H9 (cell line): ENCODE measurements at regions not wholly inside any gene's neighbourhood (a gene's known extent, or its start where the extent isn't known, plus 50 kb on each side); places are given as distances from the start of the nearest gene placed in this dataset.
A peak's percentile ranks its signal among the peaks of the same experiment; 100 is the strongest.

ENCODE experiments used
- DNase-seq: peaks from one replicate; pipeline ENCODE4 v3.0.0-alpha.2; 2017
- H2AFZ ChIP-seq: one replicate; pipeline ENCODE4 v1.6.1; 2013; ENCODE audit warnings: mild to moderate bottlenecking, low read length, control low read depth, moderate library complexity
- H2AK5ac ChIP-seq: 2 replicates; pipeline ENCODE4 v1.6.1; 2013; ENCODE audit warnings: low read length, control low read depth, mixed read lengths; ENCODE audit not compliant: insufficient read length
- H2BK120ac ChIP-seq: one replicate; pipeline ENCODE4 v1.6.1; 2013; ENCODE audit warnings: low read depth, mild to moderate bottlenecking, low read length, control low read depth, inconsistent platforms; ENCODE audit not compliant: poor library complexity, severe bottlenecking
- H2BK12ac ChIP-seq: 2 replicates; pipeline ENCODE4 v1.6.1; 2013; ENCODE audit warnings: low read length, control low read depth, mixed read lengths, low read depth; ENCODE audit not compliant: insufficient read length
- H2BK15ac ChIP-seq: 2 replicates; pipeline ENCODE4 v1.6.1; 2013; ENCODE audit warnings: low read depth, low read length, control low read depth
- H2BK20ac ChIP-seq: one replicate; pipeline ENCODE4 v1.6.1; 2013; ENCODE audit warnings: low read depth, mild to moderate bottlenecking, low read length, control low read depth, inconsistent platforms; ENCODE audit not compliant: poor library complexity, severe bottlenecking
- H2BK5ac ChIP-seq: 2 replicates; pipeline ENCODE4 v1.6.1; 2013; ENCODE audit warnings: low read length, control low read depth, mixed read lengths; ENCODE audit not compliant: insufficient read length
- H3K14ac ChIP-seq: 2 replicates; pipeline ENCODE4 v1.6.1; 2013; ENCODE audit warnings: low read length, control low read depth; ENCODE audit not compliant: insufficient read depth
- H3K18ac ChIP-seq: 2 replicates; pipeline ENCODE4 v1.6.1; 2013; ENCODE audit warnings: low read depth, mild to moderate bottlenecking, mixed read lengths, low read length, control low read depth; ENCODE audit not compliant: insufficient read length
- H3K23ac ChIP-seq: 2 replicates; pipeline ENCODE4 v1.6.1; 2013; ENCODE audit warnings: low read length, control low read depth, mixed read lengths, low read depth; ENCODE audit not compliant: insufficient read length
- H3K23me2 ChIP-seq: 2 replicates; pipeline ENCODE4 v1.6.1; 2013; ENCODE audit warnings: low read depth, mild to moderate bottlenecking, mixed read lengths, low read length, control low read depth; ENCODE audit not compliant: insufficient read length, poor library complexity, severe bottlenecking
- H3K27ac ChIP-seq: 2 replicates; pipeline ENCODE4 v1.5.1; 2013; ENCODE audit warnings: low read length, control low read depth, mixed read lengths, low read depth; ENCODE audit not compliant: insufficient read length
- H3K27me3 ChIP-seq: 2 replicates; pipeline ENCODE4 v1.6.1; 2013; ENCODE audit warnings: low read length, control low read depth, inconsistent platforms; ENCODE audit not compliant: insufficient read depth
- H3K4ac ChIP-seq: 2 replicates; pipeline ENCODE4 v1.6.1; 2013; ENCODE audit warnings: low read depth, mild to moderate bottlenecking, control low read depth, inconsistent platforms, low read length, moderate library complexity
- H3K4me1 ChIP-seq: 2 replicates; pipeline ENCODE4 v1.6.1; 2013; ENCODE audit warnings: low read length, control low read depth, inconsistent platforms; ENCODE audit not compliant: insufficient read depth
- H3K4me2 ChIP-seq: 2 replicates; pipeline ENCODE4 v1.6.1; 2013; ENCODE audit warnings: low read length, control low read depth, mixed read lengths; ENCODE audit not compliant: insufficient read length, insufficient read depth
- H3K56ac ChIP-seq: 2 replicates; pipeline ENCODE4 v1.6.1; 2013; ENCODE audit warnings: low read depth, mild to moderate bottlenecking, mixed read lengths, low read length, control low read depth; ENCODE audit not compliant: insufficient read length
- H3K79me1 ChIP-seq: 2 replicates; pipeline ENCODE4 v1.6.1; 2013; ENCODE audit warnings: low read depth, mild to moderate bottlenecking, moderate library complexity, low read length, control low read depth, inconsistent platforms; ENCODE audit not compliant: insufficient read depth, poor library complexity, severe bottlenecking
- H3K79me2 ChIP-seq: 2 replicates; pipeline ENCODE4 v1.6.1; 2013; ENCODE audit warnings: low read length, control low read depth, inconsistent platforms; ENCODE audit not compliant: insufficient read depth
- H3K9ac ChIP-seq: 2 replicates; pipeline ENCODE4 v1.6.1; 2013; ENCODE audit warnings: low read length, control low read depth, mixed read lengths; ENCODE audit not compliant: insufficient read length; ENCODE audit errors: extremely low read depth
- H3K9me3 ChIP-seq: one replicate; pipeline ENCODE4 v1.6.1; 2013; ENCODE audit warnings: low read depth, low read length, inconsistent platforms; ENCODE audit not compliant: control insufficient read depth
- H3T11ph ChIP-seq: one replicate; pipeline ENCODE4 v1.6.1; 2013; ENCODE audit warnings: mild to moderate bottlenecking, low read length, control low read depth, inconsistent platforms
- H4K20me1 ChIP-seq: one replicate; pipeline ENCODE4 v1.6.1; 2013; ENCODE audit not compliant: control insufficient read depth, insufficient read length, insufficient read depth
- H4K5ac ChIP-seq: 2 replicates; pipeline ENCODE4 v1.6.1; 2013; ENCODE audit warnings: low read depth, mild to moderate bottlenecking, mixed read lengths, low read length, control low read depth; ENCODE audit not compliant: insufficient read length
- H4K8ac ChIP-seq: replicated peaks from 2 replicates; pipeline ENCODE4 v1.6.1; 2013; ENCODE audit warnings: low read length, control low read depth, mixed read lengths, low read depth; ENCODE audit not compliant: insufficient read length
- H4K91ac ChIP-seq: 2 replicates; pipeline ENCODE4 v1.6.1; 2013; ENCODE audit warnings: low read depth, mild to moderate bottlenecking, moderate library complexity, mixed read lengths, low read length, control low read depth; ENCODE audit not compliant: insufficient read length
- H3K27ac Mint-ChIP-seq, 3 experiments: 2 replicates in 2 of 3; 3 replicates in 1 of 3; pipeline ENCODE4 v1.8.0; 2020 to 2021; ENCODE audit warnings: mixed read lengths in 3 of 3, mild to moderate bottlenecking in 1 of 3, moderate library complexity in 1 of 3
- H3K27me3 Mint-ChIP-seq: 2 replicates; pipeline ENCODE4 v1.8.0; 2021; ENCODE audit warnings: low read depth, mild to moderate bottlenecking, moderate library complexity, mixed read lengths
- H3K36me3 Mint-ChIP-seq, 3 experiments: 2 replicates in 2 of 3; 3 replicates in 1 of 3; pipeline ENCODE4 v1.8.0; 2020 to 2021; ENCODE audit warnings: low read depth in 3 of 3, mixed read lengths in 3 of 3; ENCODE audit not compliant: insufficient read depth in 1 of 3
- H3K4me1 Mint-ChIP-seq, 2 experiments: 2 replicates each; pipeline ENCODE4 v1.8.0; 2020; ENCODE audit warnings: mixed read lengths in 2 of 2
- H3K4me3 Mint-ChIP-seq, 2 experiments: 2 replicates in 1 of 2; 3 replicates in 1 of 2; pipeline ENCODE4 v1.8.0; 2020 to 2021; ENCODE audit warnings: mild to moderate bottlenecking in 2 of 2, mixed read lengths in 2 of 2, moderate library complexity in 1 of 2
- H3K9me3 Mint-ChIP-seq, 2 experiments: 2 replicates in 1 of 2; 3 replicates in 1 of 2; pipeline ENCODE4 v1.8.0; 2020; ENCODE audit warnings: mild to moderate bottlenecking in 2 of 2, mixed read lengths in 2 of 2, moderate library complexity in 1 of 2
- CTCF ChIP-seq: fragments of 200-600 bp; sonication (generic); conservative IDR thresholded peaks from 3 replicates; pipeline ENCODE4 v1.8.0; 2021; ENCODE audit warnings: antibody characterized with exemption, mild to moderate bottlenecking
- WGBS: extraction: QIAGEN DNeasy Blood & Tissue Kit; methylation state at CpG from one replicate; pipeline ENCODE4 v1.1.7; 2013; ENCODE audit warnings: missing lambda C conversion rate, low lambda C conversion rate, mixed read lengths; ENCODE audit not compliant: insufficient read length; ENCODE audit errors: extremely low coverage; 5-methylcytosine and 5-hydroxymethylcytosine counted together

- H3T11ph ChIP-seq, result no peak overlapping the region
- H3K4me1 ChIP-seq, result peaks cover 5% of the 10 kb centered on the region; the same call in 1 of the 2 replicates
- no peak for DNase-seq
- no peak overlapping the region for H2BK20ac ChIP-seq
- H3K36me3 Mint-ChIP-seq, result peaks cover 22 to 68% (median 40%) of the 10 kb centered on the region in 3 experiments
- H3K18ac ChIP-seq, result no peak overlapping the region
- H2AK5ac ChIP-seq, result no peak overlapping the region
- H3K23me2 ChIP-seq, result no peaks in the 10 kb centered on the region
- no peak overlapping the region for H3K9ac ChIP-seq
- peaks cover 41 to 45% of the 10 kb centered on the region in 2 experiments for H3K4me1 Mint-ChIP-seq
- no peaks in the 10 kb centered on the region for H3K27me3 ChIP-seq
- no peaks in the 10 kb centered on the region for H3K79me2 ChIP-seq
- H4K91ac ChIP-seq, result no peak overlapping the region
- H3K4me3 Mint-ChIP-seq, result peak overlapping the region; percentile 34 to 57
- H3K23ac ChIP-seq, result no peak overlapping the region
- no peaks in the 10 kb centered on the region for H4K20me1 ChIP-seq
- no peak overlapping the region for H3K4ac ChIP-seq
- peak overlapping the region; percentile 96 for H3K27ac ChIP-seq
- H2AFZ ChIP-seq, result no peak overlapping the region
- no peak for TF ChIP-seq CTCF
- no peak overlapping the region for H3K14ac ChIP-seq
- no peak overlapping the region for H4K5ac ChIP-seq
- H3K9me3 Mint-ChIP-seq, result peaks cover 40 to 49% of the 10 kb centered on the region in 2 experiments
- peak overlapping the region; percentile 93 for H2BK12ac ChIP-seq
- no peak overlapping the region for H3K56ac ChIP-seq
- peak overlapping the region; percentile 80 to 99 (median 99) for H3K27ac Mint-ChIP-seq
- no CpG with 5 or more reads among the region's 1 CpG for WGBS
- H3K27me3 Mint-ChIP-seq, result no peaks in the 10 kb centered on the region
- no peaks in the 10 kb centered on the region for H3K9me3 ChIP-seq
- H2BK15ac ChIP-seq, result no peak overlapping the region
- H2BK5ac ChIP-seq, result peak overlapping the region; percentile 61
- peak overlapping the region; percentile 76 for H3K4me2 ChIP-seq
- H2BK120ac ChIP-seq, result no peak overlapping the region
- H4K8ac ChIP-seq, result no peak overlapping the region
- no peaks in the 10 kb centered on the region for H3K79me1 ChIP-seq
Measured at GRCh38 chr13:31663880-31664585, 75.3 kb upstream of the RXFP2 start.
